NCI-H345 (cell line): ENCODE measurements at regions not wholly inside any gene's neighbourhood (a gene's known extent, or its start where the extent isn't known, plus 50 kb on each side); places are given as distances from the start of the nearest gene placed in this dataset.
A peak's percentile ranks its signal among the peaks of the same experiment; 100 is the strongest.

Experiments used
- DNase-seq: peaks from one replicate; lab custom pipeline; 2025; lab: John Stamatoyannopoulos, UW

GRCh38 chr11:81756864-81757595 is 976.6 kb downstream of the FAM181B start:
- DNase-seq = no peak

DNA sequence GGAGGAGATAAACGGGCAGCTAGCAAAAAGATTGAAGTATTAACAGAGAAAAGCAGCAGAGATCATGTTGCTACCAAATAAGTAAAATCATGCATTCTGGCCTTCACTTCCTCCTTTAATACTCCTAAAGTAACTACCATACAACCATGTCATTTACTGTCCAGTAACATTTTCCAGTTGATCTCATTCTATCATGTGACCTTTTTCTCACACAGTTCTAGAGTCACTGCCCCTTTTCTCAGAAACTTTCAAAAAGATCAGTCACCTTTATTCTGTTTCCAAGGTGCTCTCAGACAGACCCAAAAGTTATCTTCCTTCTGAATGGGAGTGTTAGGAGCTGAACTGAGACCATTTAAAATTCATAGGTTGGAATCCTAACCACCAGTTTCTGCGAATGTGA is 984.4 kb downstream of the FAM181B start:
- no peak for DNase-seq

GRCh38 chr11:81744336-81745116 is 989.1 kb downstream of the FAM181B start:
- DNase-seq = no peak

DNA sequence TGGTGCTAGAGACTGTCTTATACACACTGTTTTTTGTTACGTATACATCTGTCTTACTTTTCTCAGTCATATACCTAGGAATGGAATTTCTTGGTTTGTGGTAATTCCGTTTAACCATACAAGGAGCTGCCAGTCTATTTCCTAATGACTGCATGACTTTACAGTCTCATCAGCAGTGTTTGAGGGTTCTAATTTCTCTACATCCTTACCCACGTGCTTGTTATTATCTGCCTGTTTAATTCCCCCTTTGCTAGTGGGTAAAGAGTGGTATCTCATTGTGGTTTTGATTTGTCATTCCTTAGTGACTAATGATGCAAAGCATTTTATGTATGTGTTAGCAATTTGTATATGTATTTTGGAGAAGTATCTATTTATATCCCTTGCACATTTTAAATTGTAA is 1008.0 kb downstream of the FAM181B start:
- DNase-seq = no peak

- DNase-seq = no peak
These were observed 1016.0 kb downstream of the FAM181B start for GRCh38 chr11:81717695-81718094.

GRCh38 chr11:81707881-81708280 is 1025.8 kb downstream of the FAM181B start:
- DNase-seq = no peak

GRCh38 chr11:81705283-81705682 is 1028.4 kb downstream of the FAM181B start:
- DNase-seq = no peak

- no peak for DNase-seq
These were observed 1033.6 kb downstream of the FAM181B start for GRCh38 chr11:81700076-81700475.

- DNase-seq = no peak
These were observed 1046.6 kb downstream of the FAM181B start for GRCh38 chr11:81687057-81687456.

GRCh38 chr11:81674211-81674610 is 1059.5 kb downstream of the FAM181B start:
- no peak for DNase-seq

DNA sequence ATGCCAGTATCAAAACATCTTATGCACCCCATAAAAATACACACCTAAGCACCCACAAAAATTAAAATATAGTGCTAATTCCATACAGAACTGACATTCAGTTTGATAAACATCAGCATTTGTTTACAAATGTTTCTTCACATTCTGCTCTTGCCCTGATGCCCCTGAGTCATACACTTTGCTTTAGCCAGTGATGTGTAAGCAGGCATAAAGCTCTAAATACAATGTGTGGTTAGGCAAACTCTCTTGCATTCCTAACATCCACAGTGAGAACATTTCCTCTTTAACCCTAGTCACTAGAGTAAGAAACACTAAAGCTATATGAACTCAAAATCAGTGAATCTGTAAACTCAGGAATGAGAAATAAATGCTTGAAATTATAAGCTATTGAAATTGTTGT is 1060.7 kb downstream of the FAM181B start:
- DNase-seq = no peak

DNA sequence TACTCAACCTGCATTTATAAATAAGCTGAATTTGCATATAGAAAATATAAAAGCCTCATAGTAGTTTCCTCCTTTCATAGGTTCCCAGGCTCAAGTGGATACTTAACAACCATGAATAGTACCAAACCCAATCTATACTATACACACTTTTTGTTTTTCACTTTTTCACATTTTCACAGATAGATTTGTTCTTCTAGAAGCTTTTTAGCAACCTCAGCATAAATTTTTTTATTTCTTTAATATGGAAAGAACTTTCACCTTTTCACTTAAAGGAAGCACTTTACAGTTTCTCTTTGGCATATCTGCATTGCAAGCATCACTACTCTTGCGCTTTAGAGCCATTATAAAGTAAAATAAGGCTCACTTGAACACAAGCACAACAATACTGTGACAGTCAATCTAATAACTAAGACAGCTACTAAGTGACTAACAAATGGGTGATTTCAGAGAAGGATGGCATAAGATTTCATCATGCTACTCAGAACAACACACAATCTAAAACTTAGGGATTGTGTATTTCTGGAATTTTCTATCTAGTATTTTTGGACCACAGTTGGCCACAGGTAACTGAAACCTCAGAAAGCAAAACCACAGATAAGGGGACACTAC is 1063.6 kb downstream of the FAM181B start:
- DNase-seq = no peak

GRCh38 chr11:81658722-81659121 is 1074.9 kb downstream of the FAM181B start:
- no peak for DNase-seq

GRCh38 chr11:81655351-81655750 is 1078.3 kb downstream of the FAM181B start:
- no peak for DNase-seq

- DNase-seq = peak; percentile 10
These were observed 1086.3 kb downstream of the FAM181B start for GRCh38 chr11:81647374-81647773.

- peak; percentile 46 for DNase-seq
These were observed 1089.3 kb downstream of the FAM181B start for GRCh38 chr11:81644239-81644840.

DNA sequence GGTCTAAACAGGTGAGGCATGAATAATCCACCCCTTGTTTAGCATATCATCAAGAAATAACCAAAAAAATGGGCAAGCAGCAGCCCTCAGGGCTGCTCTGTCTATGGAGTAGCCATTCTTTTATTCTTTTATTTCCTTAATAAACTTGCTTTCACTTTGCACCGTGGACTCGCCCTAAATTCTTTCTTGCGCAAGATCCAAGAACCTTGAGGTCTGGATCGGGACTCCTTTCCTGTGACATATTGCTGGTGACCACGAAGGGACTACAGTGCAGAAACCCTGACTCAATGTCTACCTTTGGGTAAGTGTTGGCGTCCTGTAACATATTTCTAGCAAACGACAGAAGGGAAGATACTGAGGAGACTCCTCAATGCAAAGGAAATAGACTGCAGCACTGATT is 1099.2 kb downstream of the FAM181B start:
- no peak for DNase-seq

GRCh38 chr11:81602508-81602907 is 1131.2 kb downstream of the FAM181B start:
- no peak for DNase-seq

DNA sequence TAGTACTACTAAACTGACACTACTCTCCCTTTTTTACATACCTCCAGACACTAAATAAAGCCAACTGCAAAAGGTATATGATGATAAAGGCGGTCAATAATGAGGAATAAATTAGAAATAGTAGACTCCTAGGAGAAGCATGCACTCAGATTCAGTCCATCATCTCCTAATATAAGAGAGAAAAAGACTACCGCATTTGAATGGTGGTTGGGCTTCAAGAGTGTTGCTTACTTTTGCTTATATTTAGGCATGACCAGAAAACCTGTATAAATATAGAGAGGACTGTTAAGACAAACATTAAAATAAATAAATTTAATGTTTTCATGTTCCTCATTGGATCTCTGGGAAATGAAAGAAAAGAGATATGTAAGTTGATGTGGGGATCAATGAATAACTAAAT is 1137.0 kb downstream of the FAM181B start:
- peak; percentile 52 for DNase-seq

DNA sequence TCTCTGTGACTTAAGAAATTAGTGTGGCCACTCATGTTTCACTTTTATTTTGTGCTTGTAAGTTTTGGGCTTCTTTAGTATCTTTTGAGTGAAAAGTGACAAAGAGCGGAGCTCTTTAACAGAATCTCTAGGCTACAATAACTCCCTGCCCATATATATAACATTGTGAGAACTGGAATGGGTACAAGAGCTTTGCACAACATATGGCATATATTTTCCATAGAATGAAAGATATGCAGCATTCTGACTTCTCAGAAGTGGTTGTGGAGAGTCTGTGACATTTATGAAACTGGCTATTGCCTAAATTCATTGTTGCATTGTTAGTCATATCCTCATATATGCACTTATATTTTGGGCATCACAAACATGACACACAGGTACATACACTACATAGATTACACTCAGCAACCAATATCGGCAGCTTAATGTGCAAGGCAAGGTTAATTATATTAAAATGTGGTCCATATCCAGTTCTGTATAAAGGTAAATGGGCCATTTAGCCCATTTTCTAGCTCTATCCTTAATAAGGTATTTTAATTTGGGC is 1148.2 kb downstream of the FAM181B start:
- no peak for DNase-seq

- no peak for DNase-seq
These were observed 1154.3 kb downstream of the FAM181B start for GRCh38 chr11:81579339-81579738.

DNA sequence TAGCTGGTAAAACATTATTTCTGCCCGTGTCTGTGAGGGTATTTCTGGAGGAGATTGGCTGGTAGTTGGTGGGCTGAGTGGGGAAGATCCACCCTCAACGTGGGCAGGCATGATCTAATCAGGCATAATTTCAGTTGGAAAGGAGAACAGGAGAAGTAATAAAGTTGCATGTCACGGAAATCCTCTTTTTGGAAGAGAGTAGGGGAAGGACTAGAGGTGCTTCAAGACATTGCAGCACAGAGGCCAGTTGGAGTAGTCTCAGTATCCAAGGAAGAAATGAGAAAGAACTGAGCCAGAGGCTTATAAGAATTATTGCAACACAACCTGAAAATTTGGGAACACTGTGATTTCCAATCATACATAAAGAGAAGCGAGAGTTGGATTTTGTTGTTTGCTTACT is 1155.1 kb downstream of the FAM181B start:
- DNase-seq = no peak
